Renal cortex interstitium (tissue), 11 donors: ENCODE measurements at regions not wholly inside any gene's neighbourhood (a gene's known extent, or its start where the extent isn't known, plus 50 kb on each side); places are given as distances from the start of the nearest gene placed in this dataset.
"Not testable (repeated sequence)": the region's sequence is repeated elsewhere in the genome, so short reads cannot be mapped to it uniquely, and the experiment has no call there.

Experiments
- DNase-seq, 11 donors: peaks; one replicate each; pipeline ENCODE4 v3.0.0-alpha.2; 2013; ENCODE audit warnings: low read depth in 9 of 11, low spot score in 4 of 11; ENCODE audit errors: extremely low read depth in 1 of 11

- not testable (repeated sequence) for DNase-seq
These were observed 174.2 kb upstream of the FOXK1 start for GRCh38 chr7:4507886-4508285.

DNA sequence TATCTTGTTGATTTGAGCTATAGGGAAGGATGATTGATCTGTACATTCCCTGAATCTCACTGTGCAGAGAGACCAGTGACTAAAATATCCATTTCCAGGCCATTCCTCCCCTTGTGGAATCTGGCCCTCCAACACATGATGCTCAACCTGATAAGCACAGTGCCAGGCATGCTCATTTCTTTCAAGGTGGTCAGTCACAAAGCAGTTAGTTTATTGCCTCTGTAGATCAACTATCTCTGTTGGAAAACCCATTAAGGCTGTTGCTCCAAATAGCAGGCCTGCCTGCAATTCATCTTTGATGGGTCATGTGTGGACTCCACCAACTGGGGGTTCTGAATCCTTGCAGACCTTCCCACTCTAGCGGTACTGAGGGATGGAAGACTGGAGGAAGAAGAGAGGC lies 168.6 kb upstream of the FOXK1 start:
- no peak for DNase-seq

- peak in 2 of 11 donors; percentile 2 to 15 for DNase-seq
These were observed 162.1 kb upstream of the FOXK1 start for GRCh38 chr7:4519819-4520520.

- no peak for DNase-seq
These were observed 158.9 kb upstream of the FOXK1 start for GRCh38 chr7:4523219-4523618.

GRCh38 chr7:4523873-4524272 lies 158.2 kb upstream of the FOXK1 start:
- no peak for DNase-seq

GRCh38 chr7:4525884-4526283 lies 156.2 kb upstream of the FOXK1 start:
- no peak for DNase-seq

DNA sequence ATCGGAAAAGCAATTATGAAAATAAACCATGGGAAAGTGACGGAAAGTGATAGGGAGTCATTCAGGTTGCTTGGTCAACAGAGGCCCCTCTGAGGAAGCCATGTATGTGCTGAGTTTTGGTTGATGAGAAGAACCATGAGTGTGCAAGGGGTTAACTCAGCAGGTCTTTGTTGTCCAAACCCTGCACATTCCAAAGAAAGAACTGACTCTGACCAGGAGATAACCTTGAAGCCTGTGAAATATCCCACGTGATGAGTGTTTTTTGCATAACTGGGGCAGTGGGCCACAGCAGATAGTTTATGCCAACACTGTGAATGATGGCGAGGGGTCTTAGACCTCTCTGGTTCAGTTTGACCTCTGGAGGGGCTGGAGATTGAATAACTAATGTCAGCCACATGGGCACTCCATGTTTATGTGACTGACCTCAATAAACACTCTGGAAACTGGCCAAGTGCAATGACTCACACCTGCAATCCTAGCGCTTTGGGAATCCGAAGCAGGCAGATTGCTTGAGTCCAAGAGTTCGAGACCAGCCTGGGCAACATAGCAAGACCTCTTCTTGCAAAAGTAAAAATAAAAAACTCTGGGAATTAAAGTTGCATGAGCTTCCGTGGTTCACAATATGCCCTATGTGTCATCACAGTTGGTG lies 154.0 kb upstream of the FOXK1 start:
- DNase-seq, result no peak

DNA sequence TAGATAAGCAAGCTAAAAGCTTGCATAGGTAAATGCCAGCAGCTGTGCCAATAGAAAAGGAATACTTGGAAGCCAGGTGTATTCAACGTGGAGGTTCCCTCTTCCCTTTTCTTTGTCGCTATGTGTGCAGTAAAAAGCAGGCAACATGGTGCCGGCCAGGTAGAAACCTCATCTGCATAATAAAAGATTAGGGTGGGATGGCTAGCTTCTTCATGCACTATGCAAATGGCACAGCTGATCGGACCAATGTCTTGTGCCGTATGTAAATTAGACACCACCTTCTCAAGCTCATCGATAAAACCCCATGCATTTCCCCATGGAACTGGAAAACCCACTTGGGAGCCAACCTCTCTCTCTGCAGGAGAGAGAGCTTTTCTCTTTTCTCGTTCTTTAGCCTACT lies 150.9 kb upstream of the FOXK1 start:
- no peak for DNase-seq

GRCh38 chr7:4533339-4533738 lies 148.8 kb upstream of the FOXK1 start:
- not testable (repeated sequence) for DNase-seq

GRCh38 chr7:4549681-4550080 lies 132.4 kb upstream of the FOXK1 start:
- DNase-seq, result no peak

- no peak for DNase-seq
These were observed 132.0 kb upstream of the FOXK1 start for GRCh38 chr7:4550117-4550516.

DNA sequence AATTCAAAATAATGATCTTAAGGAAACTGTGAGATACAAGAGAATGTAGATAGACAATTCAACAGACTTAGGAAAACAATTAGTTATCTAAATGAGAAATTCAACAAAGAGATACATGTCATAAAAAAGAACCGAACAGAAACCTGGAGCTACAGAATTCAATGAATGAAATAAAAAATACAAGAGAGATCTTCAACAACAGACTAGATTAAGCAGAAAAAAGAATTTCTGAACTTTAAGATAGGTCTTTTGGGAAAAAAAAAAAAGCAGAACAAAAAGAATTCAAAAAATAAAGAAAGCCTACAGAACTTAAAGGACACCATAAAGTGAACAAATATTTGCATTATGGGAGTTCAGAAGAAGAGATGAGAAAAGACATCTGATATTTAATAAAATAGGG lies 129.1 kb upstream of the FOXK1 start:
- DNase-seq, result no peak

DNA sequence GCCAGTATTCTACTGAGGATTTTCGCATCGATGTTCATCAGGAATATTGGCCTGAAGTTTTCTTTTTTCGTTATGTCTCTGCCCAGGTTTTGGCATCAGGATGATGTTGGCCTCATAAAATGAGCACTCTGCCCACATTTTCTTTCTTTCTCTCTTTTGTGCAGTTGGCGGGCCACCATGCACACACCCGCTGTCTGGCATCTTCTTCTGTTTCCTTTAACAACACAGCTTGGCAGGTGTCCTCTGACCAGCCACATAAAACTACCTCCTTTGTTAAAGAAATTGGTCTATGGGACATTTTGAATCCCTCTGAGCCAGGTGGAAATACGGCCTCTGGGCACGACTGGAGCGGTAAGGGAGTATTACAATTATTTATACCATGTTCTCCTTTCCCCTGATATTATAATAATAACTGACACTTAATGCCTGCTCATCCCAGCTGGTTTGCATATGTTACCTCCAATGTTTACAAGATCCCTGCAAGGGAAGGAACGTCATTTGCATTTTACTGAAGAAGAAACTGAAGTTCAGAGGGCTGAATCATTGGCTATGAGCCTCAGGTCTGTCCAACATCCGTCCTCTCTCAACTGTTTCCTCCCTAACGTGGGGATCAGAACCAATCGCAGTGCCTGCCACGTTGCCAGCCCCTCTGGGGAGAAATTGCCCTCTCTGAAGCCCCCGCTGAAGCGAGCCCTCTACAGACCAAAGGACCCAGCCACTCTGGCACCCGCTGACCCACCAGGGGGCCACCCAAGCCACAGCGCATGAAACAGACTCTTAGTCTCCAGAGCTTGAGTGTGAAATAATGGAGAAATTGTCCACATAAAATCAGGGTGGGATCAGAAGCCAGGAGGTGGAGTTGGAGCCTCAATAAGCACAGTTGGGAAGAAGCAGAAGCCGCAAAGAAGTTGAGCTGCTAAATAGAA lies 125.0 kb upstream of the FOXK1 start:
- no peak for DNase-seq

GRCh38 chr7:4561795-4562194 lies 120.3 kb upstream of the FOXK1 start:
- no peak for DNase-seq

GRCh38 chr7:4566714-4567113 lies 115.4 kb upstream of the FOXK1 start:
- DNase-seq, result no peak

DNA sequence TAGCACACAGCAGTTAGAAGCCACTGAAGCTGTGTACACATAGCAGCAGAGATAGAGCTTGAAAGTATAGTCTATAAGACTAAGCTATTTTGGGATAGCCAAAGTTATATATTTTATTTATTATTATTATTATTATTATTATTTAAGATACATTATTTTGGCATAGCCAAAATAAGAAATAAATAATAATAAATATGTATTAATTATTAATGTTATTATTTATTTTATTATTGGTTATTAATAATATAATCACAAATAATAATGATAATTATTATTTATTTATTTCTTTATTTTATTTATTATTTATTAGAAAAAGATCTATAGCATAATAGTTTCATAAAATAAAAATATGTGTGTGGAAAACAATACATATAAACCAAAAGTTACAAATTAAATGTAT lies 107.2 kb upstream of the FOXK1 start:
- DNase-seq, result no peak

DNA sequence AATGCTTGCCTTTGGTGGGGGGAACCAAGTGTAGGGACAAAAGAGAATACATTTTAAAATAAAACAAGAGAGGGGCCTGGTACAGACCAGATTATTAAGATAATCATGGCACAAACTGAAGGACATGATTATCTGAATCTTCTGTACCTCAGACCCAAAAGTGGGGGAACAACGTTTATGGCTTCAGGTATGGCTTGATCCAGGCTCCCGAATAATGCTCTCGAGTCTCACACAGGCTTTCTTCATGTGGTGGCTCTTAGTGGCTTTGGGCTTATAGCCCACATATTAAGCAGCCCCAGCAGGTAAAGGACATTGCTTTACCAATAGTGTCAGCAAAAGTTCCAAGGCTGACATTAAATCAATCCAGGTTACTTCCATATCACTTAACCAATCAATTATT lies 106.8 kb upstream of the FOXK1 start:
- DNase-seq, result no peak

GRCh38 chr7:4602905-4603842 lies 78.9 kb upstream of the FOXK1 start:
- no peak for DNase-seq

GRCh38 chr7:4603843-4604231 lies 78.3 kb upstream of the FOXK1 start:
- DNase-seq, result no peak
